Karpas-422 (cell line): ENCODE measurements at regions not wholly inside any gene's neighbourhood (a gene's known extent, or its start where the extent isn't known, plus 50 kb on each side); places are given as distances from the start of the nearest gene placed in this dataset.

Experiments used
- DNase-seq: peaks from one replicate; pipeline ENCODE4 v3.0.0-alpha.2; 2015
- H2AFZ ChIP-seq: fragments of 200-600 bp; sonication (generic); 2 replicates; pipeline ENCODE4 v1.6.1; 2014; ENCODE audit warnings: antibody characterized with exemption, low read length, mixed read lengths
- H3K27ac ChIP-seq: fragments of 200-600 bp; sonication (generic); 2 replicates; pipeline ENCODE4 v1.5.1; 2014; ENCODE audit warnings: mild to moderate bottlenecking, low read length, moderate library complexity
- H3K27me3 ChIP-seq: fragments of 200-600 bp; sonication (generic); 2 replicates; pipeline ENCODE4 v1.6.1; 2014; ENCODE audit warnings: low read length, mixed read lengths
- H3K36me3 ChIP-seq: fragments of 200-600 bp; sonication (generic); 2 replicates; pipeline ENCODE4 v1.6.1; 2014; ENCODE audit warnings: low read length, mixed read lengths; ENCODE audit not compliant: insufficient read depth
- H3K4me1 ChIP-seq: fragments of 200-600 bp; sonication (generic); 2 replicates; pipeline ENCODE4 v1.6.1; 2014; ENCODE audit warnings: mild to moderate bottlenecking, low read length, mixed read lengths
- H3K4me2 ChIP-seq: fragments of 200-600 bp; sonication (generic); 2 replicates; pipeline ENCODE4 v1.6.1; 2014; ENCODE audit warnings: low read length, low read depth, mild to moderate bottlenecking; ENCODE audit not compliant: poor library complexity, severe bottlenecking
- H3K4me3 ChIP-seq: fragments of 200-600 bp; sonication (generic); 2 replicates; pipeline ENCODE4 v1.5.1; 2014; ENCODE audit warnings: mild to moderate bottlenecking, antibody characterized with exemption, low read length, mixed read lengths
- H3K79me2 ChIP-seq: fragments of 200-600 bp; sonication (generic); 2 replicates; pipeline ENCODE4 v1.6.1; 2014; ENCODE audit warnings: mild to moderate bottlenecking, low read length, mixed read lengths
- H3K9ac ChIP-seq: fragments of 200-600 bp; sonication (generic); 2 replicates; pipeline ENCODE4 v1.6.0; 2014; ENCODE audit warnings: low read length
- H3K9me2 ChIP-seq: fragments of 200-600 bp; sonication (generic), shearing (Covaris generic); replicated peaks from 2 replicates; pipeline ENCODE4 v1.6.0; 2014; ENCODE audit warnings: mild to moderate bottlenecking, low read length, moderate library complexity; ENCODE audit not compliant: insufficient read depth
- H3K9me3 ChIP-seq: fragments of 300-700, 200-600 bp; sonication (generic); 2 replicates; pipeline ENCODE4 v1.6.1; 2014; ENCODE audit warnings: low read length, mixed read lengths
- H4K20me1 ChIP-seq: fragments of 200-600 bp; sonication (generic); 2 replicates; pipeline ENCODE4 v1.6.1; 2014; ENCODE audit warnings: mild to moderate bottlenecking, antibody characterized with exemption, low read length, low read depth; ENCODE audit not compliant: insufficient read depth

- H3K4me1 ChIP-seq = no peaks in the 10 kb centered on the region
- no peak overlapping the region for H3K4me2 ChIP-seq
- H3K27me3 ChIP-seq = no peaks in the 10 kb centered on the region
- no peak overlapping the region for H3K9ac ChIP-seq
- H3K4me3 ChIP-seq = no peak overlapping the region
- no peaks in the 10 kb centered on the region for H3K36me3 ChIP-seq
- H3K9me3 ChIP-seq = no peaks in the 10 kb centered on the region
- no peak overlapping the region for H2AFZ ChIP-seq
- H3K79me2 ChIP-seq = no peaks in the 10 kb centered on the region
- H3K9me2 ChIP-seq = no peaks in the 10 kb centered on the region
- H4K20me1 ChIP-seq = no peaks in the 10 kb centered on the region
- DNase-seq = no peak
- H3K27ac ChIP-seq = no peak overlapping the region
Measured at GRCh38 chr15:62498712-62499111, 333.6 kb upstream of the C2CD4B start.

GRCh38 chr15:62500325-62500724 is 335.2 kb upstream of the C2CD4B start:
- Histone ChIP-seq H3K4me2 (no peak overlapping the region), H3K27ac (no peak overlapping the region), H3K4me1 (no peaks in the 10 kb centered on the region), H3K27me3 (no peaks in the 10 kb centered on the region), H3K4me3 (no peak overlapping the region), H3K79me2 (no peaks in the 10 kb centered on the region), H3K9me3 (no peaks in the 10 kb centered on the region), H2AFZ (no peak overlapping the region), H3K9ac (no peak overlapping the region), H3K36me3 (no peaks in the 10 kb centered on the region), H4K20me1 (no peaks in the 10 kb centered on the region), H3K9me2 (no peaks in the 10 kb centered on the region)
- DNase-seq = no peak

- Histone ChIP-seq H3K27ac (no peak overlapping the region), H3K4me3 (no peak overlapping the region), H3K27me3 (no peaks in the 10 kb centered on the region), H3K4me1 (no peaks in the 10 kb centered on the region), H3K9me3 (no peaks in the 10 kb centered on the region), H3K9me2 (no peaks in the 10 kb centered on the region), H3K79me2 (no peaks in the 10 kb centered on the region), H3K9ac (no peak overlapping the region), H2AFZ (no peak overlapping the region), H3K4me2 (no peak overlapping the region), H3K36me3 (no peaks in the 10 kb centered on the region), H4K20me1 (no peaks in the 10 kb centered on the region)
- DNase-seq = no peak
Measured at GRCh38 chr15:62502451-62502850, 337.4 kb upstream of the C2CD4B start.

GRCh38 chr15:62503451-62503850 is 338.4 kb upstream of the C2CD4B start:
- H3K4me2 ChIP-seq = no peak overlapping the region
- no peak for DNase-seq
- no peak overlapping the region for H3K4me3 ChIP-seq
- H3K9me2 ChIP-seq = no peaks in the 10 kb centered on the region
- H3K27ac ChIP-seq = no peak overlapping the region
- no peak overlapping the region for H3K9ac ChIP-seq
- H3K27me3 ChIP-seq = no peaks in the 10 kb centered on the region
- H3K36me3 ChIP-seq = no peaks in the 10 kb centered on the region
- H2AFZ ChIP-seq = no peak overlapping the region
- H4K20me1 ChIP-seq = no peaks in the 10 kb centered on the region
- no peaks in the 10 kb centered on the region for H3K79me2 ChIP-seq
- no peaks in the 10 kb centered on the region for H3K4me1 ChIP-seq
- H3K9me3 ChIP-seq = no peaks in the 10 kb centered on the region

- no peaks in the 10 kb centered on the region for H3K4me1 ChIP-seq
Measured at GRCh38 chr15:62505762-62506161, 340.7 kb upstream of the C2CD4B start.

GRCh38 chr15:62506217-62506805 is 341.2 kb upstream of the C2CD4B start:
- no peak for DNase-seq
- H3K9me3 ChIP-seq = no peaks in the 10 kb centered on the region
- H3K36me3 ChIP-seq = no peaks in the 10 kb centered on the region
- H3K9me2 ChIP-seq = no peaks in the 10 kb centered on the region
- no peak overlapping the region for H3K9ac ChIP-seq
- H2AFZ ChIP-seq = no peak overlapping the region
- H3K4me1 ChIP-seq = no peaks in the 10 kb centered on the region
- H3K27ac ChIP-seq = no peak overlapping the region
- H3K27me3 ChIP-seq = no peaks in the 10 kb centered on the region
- no peak overlapping the region for H3K4me2 ChIP-seq
- no peaks in the 10 kb centered on the region for H4K20me1 ChIP-seq
- H3K4me3 ChIP-seq = no peak overlapping the region
- no peaks in the 10 kb centered on the region for H3K79me2 ChIP-seq

More at GRCh38 chr15:62505762-62506161, 340.7 kb upstream of the C2CD4B start:
- Histone ChIP-seq H3K9me2 (no peaks in the 10 kb centered on the region), H3K9me3 (no peaks in the 10 kb centered on the region), H4K20me1 (no peaks in the 10 kb centered on the region), H3K27me3 (no peaks in the 10 kb centered on the region), H3K36me3 (no peaks in the 10 kb centered on the region), H3K79me2 (no peaks in the 10 kb centered on the region), H3K9ac (no peak overlapping the region), H3K4me3 (no peak overlapping the region), H2AFZ (no peak overlapping the region), H3K27ac (no peak overlapping the region), H3K4me2 (no peak overlapping the region)
- DNase-seq = no peak

GRCh38 chr15:62509395-62509958 is 344.4 kb upstream of the C2CD4B start:
- no peaks in the 10 kb centered on the region for H3K4me1 ChIP-seq
- no peak overlapping the region for H2AFZ ChIP-seq
- DNase-seq = no peak
- H3K79me2 ChIP-seq = no peaks in the 10 kb centered on the region
- no peak overlapping the region for H3K4me2 ChIP-seq
- no peaks in the 10 kb centered on the region for H3K36me3 ChIP-seq
- no peaks in the 10 kb centered on the region for H3K27me3 ChIP-seq
- no peak overlapping the region for H3K27ac ChIP-seq
- no peak overlapping the region for H3K9ac ChIP-seq
- no peak overlapping the region for H3K4me3 ChIP-seq
- no peaks in the 10 kb centered on the region for H3K9me3 ChIP-seq
- no peaks in the 10 kb centered on the region for H3K9me2 ChIP-seq
- no peaks in the 10 kb centered on the region for H4K20me1 ChIP-seq

- H3K27me3 ChIP-seq = no peaks in the 10 kb centered on the region
- no peak overlapping the region for H2AFZ ChIP-seq
- H3K4me3 ChIP-seq = no peak overlapping the region
- H3K79me2 ChIP-seq = no peaks in the 10 kb centered on the region
- no peak overlapping the region for H3K9ac ChIP-seq
- no peaks in the 10 kb centered on the region for H3K9me2 ChIP-seq
- no peak overlapping the region for H3K27ac ChIP-seq
- H3K36me3 ChIP-seq = no peaks in the 10 kb centered on the region
- no peaks in the 10 kb centered on the region for H3K4me1 ChIP-seq
- DNase-seq = no peak
- no peak overlapping the region for H3K4me2 ChIP-seq
- no peaks in the 10 kb centered on the region for H4K20me1 ChIP-seq
- no peaks in the 10 kb centered on the region for H3K9me3 ChIP-seq
Measured at GRCh38 chr15:62510791-62511190, 345.7 kb upstream of the C2CD4B start.
